T-helper 2 cell (primary cell): ENCODE measurements at regions not wholly inside any gene's neighbourhood (a gene's known extent, or its start where the extent isn't known, plus 50 kb on each side); places are given as distances from the start of the nearest gene placed in this dataset.
A peak's percentile ranks its signal among the peaks of the same experiment; 100 is the strongest.

Experiments used
- DNase-seq, 5 experiments: peaks; one replicate each; pipeline versions ENCODE4 v3.0.0 to v3.0.0-alpha.2; 2012 to 2022

GRCh38 chr2:148567716-148568115 is 76.8 kb upstream of the EPC2 start:
- DNase-seq = no peak

- DNase-seq = peak in 1 of 5 experiments; percentile 55
These were observed 76.0 kb upstream of the EPC2 start for GRCh38 chr2:148568597-148568996.

- DNase-seq = no peak
These were observed 75.3 kb upstream of the EPC2 start for GRCh38 chr2:148569221-148569620.

GRCh38 chr2:148570989-148571388 is 73.6 kb upstream of the EPC2 start:
- no peak for DNase-seq

GRCh38 chr2:148577845-148578492 is 66.6 kb upstream of the EPC2 start:
- no peak for DNase-seq

- no peak for DNase-seq
These were observed 66.1 kb upstream of the EPC2 start for GRCh38 chr2:148578493-148578884.

- DNase-seq = no peak
These were observed 61.7 kb upstream of the EPC2 start for GRCh38 chr2:148582679-148583511.

- DNase-seq = no peak
These were observed 58.9 kb upstream of the EPC2 start for GRCh38 chr2:148585696-148586095.

GRCh38 chr2:148586522-148587128 is 57.9 kb upstream of the EPC2 start:
- no peak for DNase-seq

- peak in 1 of 5 experiments; percentile 81 for DNase-seq
These were observed 53.9 kb upstream of the EPC2 start for GRCh38 chr2:148590612-148591011.

GRCh38 chr2:148592791-148593190 is 51.8 kb upstream of the EPC2 start:
- DNase-seq = no peak

GRCh38 chr2:148593421-148593820 is 51.1 kb upstream of the EPC2 start:
- DNase-seq = no peak

- DNase-seq = no peak
These were observed 50.3 kb upstream of the EPC2 start for GRCh38 chr2:148594216-148594615.
